Osteoblast (primary cell): ENCODE measurements at regions not wholly inside any gene's neighbourhood (a gene's known extent, or its start where the extent isn't known, plus 50 kb on each side); places are given as distances from the start of the nearest gene placed in this dataset.

ENCODE experiments used
- DNase-seq: peaks from one replicate; pipeline ENCODE4 v3.0.0; 2011; ENCODE audit warnings: low spot score, mixed read lengths; ENCODE audit not compliant: insufficient read length; ENCODE audit errors: missing footprints
- H2AFZ ChIP-seq: 2 replicates; pipeline ENCODE4 v1.6.0; 2011; ENCODE audit warnings: mild to moderate bottlenecking, low read length
- H3K27ac ChIP-seq: 2 replicates; pipeline ENCODE4 v1.5.1; 2011; ENCODE audit warnings: mild to moderate bottlenecking, low read depth, low read length, moderate library complexity
- H3K27me3 ChIP-seq: 2 replicates; pipeline ENCODE4 v1.6.0; 2012; ENCODE audit warnings: mild to moderate bottlenecking, control low read depth, inconsistent platforms, low read length, moderate library complexity; ENCODE audit not compliant: insufficient read depth
- H3K36me3 ChIP-seq: 2 replicates; pipeline ENCODE4 v1.5.1; 2011; ENCODE audit warnings: mild to moderate bottlenecking, low read length, control low read depth, moderate library complexity; ENCODE audit not compliant: insufficient read depth
- H3K4me1 ChIP-seq: 2 replicates; pipeline ENCODE4 v1.5.1; 2011; ENCODE audit warnings: mild to moderate bottlenecking, low read length, control low read depth, moderate library complexity; ENCODE audit not compliant: insufficient read depth
- H3K4me2 ChIP-seq: 2 replicates; pipeline ENCODE4 v1.6.0; 2011; ENCODE audit warnings: mild to moderate bottlenecking, low read length; ENCODE audit not compliant: insufficient read depth
- H3K4me3 ChIP-seq: fragments of 200-600 bp; sonication (generic); 3 replicates; pipeline ENCODE4 v1.5.1; 2012; ENCODE audit warnings: mild to moderate bottlenecking, low read length, inconsistent platforms; ENCODE audit not compliant: insufficient read depth
- H3K79me2 ChIP-seq: 2 replicates; pipeline ENCODE4 v1.6.0; 2012; ENCODE audit warnings: mild to moderate bottlenecking, low read length, control low read depth, inconsistent platforms; ENCODE audit not compliant: insufficient read depth
- H3K9me3 ChIP-seq: 2 replicates; pipeline ENCODE4 v1.5.1; 2011; ENCODE audit warnings: low read depth, low read length, control low read depth
- H4K20me1 ChIP-seq: 2 replicates; pipeline ENCODE4 v1.6.0; 2012; ENCODE audit warnings: mild to moderate bottlenecking, low read length, control low read depth; ENCODE audit not compliant: insufficient read depth
- CTCF ChIP-seq: IDR thresholded peaks from 2 replicates; pipeline ENCODE4 v1.5.1; 2011; ENCODE audit warnings: mild to moderate bottlenecking, low read depth, low read length, moderate library complexity; ENCODE audit errors: extremely low read depth

- H3K27ac ChIP-seq = no peak overlapping the region
- TF ChIP-seq CTCF = no peak
- H3K27me3 ChIP-seq = no peaks in the 10 kb centered on the region
- no peaks in the 10 kb centered on the region for H3K79me2 ChIP-seq
- DNase-seq = no peak
- no peaks in the 10 kb centered on the region for H3K9me3 ChIP-seq
- H3K4me1 ChIP-seq = no peaks in the 10 kb centered on the region
- no peak overlapping the region for H2AFZ ChIP-seq
- H3K4me2 ChIP-seq = no peak overlapping the region
- no peaks in the 10 kb centered on the region for H4K20me1 ChIP-seq
- no peak overlapping the region for H3K4me3 ChIP-seq
- no peaks in the 10 kb centered on the region for H3K36me3 ChIP-seq
Measured at GRCh38 chr2:160934991-160935390, 225.2 kb upstream of the TANK start.

DNA sequence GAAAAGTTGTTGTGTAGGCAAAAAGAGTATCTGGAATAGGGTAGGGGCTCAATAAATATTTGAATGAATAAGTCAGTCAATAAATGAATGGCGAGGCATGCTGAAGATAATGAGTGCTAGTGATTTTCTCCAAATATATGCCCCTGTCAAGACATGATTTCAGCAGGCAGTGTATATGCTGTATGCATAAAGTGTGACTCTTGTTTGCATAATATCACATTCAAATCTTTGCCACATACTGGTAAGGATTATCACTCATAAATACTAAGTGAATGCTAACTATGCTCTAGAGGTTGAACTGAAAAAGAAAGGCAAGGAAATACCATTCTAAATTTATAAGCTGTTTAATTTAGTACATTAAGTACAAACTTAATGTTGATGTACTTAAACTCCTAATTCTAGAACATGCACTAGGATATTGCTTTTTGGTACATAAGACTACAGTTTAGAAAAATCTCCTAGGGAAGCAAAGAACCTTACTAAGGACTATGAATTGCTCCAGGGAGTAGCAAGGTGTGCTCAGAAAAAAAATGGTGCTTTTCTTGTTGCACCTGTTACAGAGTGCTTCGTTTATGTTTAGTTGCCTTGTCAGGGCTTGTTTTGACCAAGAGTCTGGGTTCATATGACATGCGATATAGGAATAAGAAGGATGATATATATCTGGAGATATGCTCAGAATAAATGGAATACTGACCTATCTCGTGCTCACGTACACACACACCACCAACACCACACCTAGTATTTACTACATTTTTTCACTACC is 224.0 kb upstream of the TANK start:
- Histone ChIP-seq H3K9me3 (no peaks in the 10 kb centered on the region), H3K27ac (no peak overlapping the region), H3K4me1 (no peaks in the 10 kb centered on the region), H3K4me2 (no peak overlapping the region), H3K27me3 (no peaks in the 10 kb centered on the region), H3K36me3 (no peaks in the 10 kb centered on the region), H3K4me3 (no peak overlapping the region), H4K20me1 (no peaks in the 10 kb centered on the region), H2AFZ (no peak overlapping the region), H3K79me2 (no peaks in the 10 kb centered on the region)
- DNase-seq = peak; percentile 9
- TF ChIP-seq CTCF = no peak

DNA sequence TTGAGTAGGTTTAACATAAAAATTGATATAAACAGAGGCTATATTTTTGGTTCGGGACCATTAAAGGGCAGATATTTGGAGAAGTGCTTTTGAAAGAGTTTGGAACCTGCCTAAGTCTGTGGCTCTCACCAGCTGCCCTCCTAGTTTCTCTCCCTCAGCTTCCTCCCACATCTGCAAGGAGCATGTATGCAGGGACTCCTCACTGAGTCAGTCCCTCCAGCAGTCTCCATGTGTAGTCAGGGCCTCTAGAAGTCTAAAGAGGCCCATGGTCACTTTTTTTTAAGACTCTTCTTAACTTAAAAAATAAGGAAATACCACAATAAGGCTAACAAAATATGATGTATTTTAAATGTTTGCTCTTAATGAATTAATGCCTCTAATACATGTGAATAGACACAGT is 220.0 kb upstream of the TANK start:
- TF ChIP-seq CTCF = no peak
- no peaks in the 10 kb centered on the region for H4K20me1 ChIP-seq
- no peaks in the 10 kb centered on the region for H3K4me1 ChIP-seq
- no peaks in the 10 kb centered on the region for H3K36me3 ChIP-seq
- H3K27ac ChIP-seq = no peak overlapping the region
- H3K4me2 ChIP-seq = no peak overlapping the region
- H3K4me3 ChIP-seq = no peak overlapping the region
- no peaks in the 10 kb centered on the region for H3K27me3 ChIP-seq
- no peak overlapping the region for H2AFZ ChIP-seq
- no peaks in the 10 kb centered on the region for H3K79me2 ChIP-seq
- DNase-seq = peak; percentile 45
- no peaks in the 10 kb centered on the region for H3K9me3 ChIP-seq

- no peak overlapping the region for H3K27ac ChIP-seq
- peak overlapping the region; percentile 48 for H2AFZ ChIP-seq
- DNase-seq = no peak
Measured at GRCh38 chr2:160940699-160941098, 219.5 kb upstream of the TANK start.

More at GRCh38 chr2:160940699-160941098, 219.5 kb upstream of the TANK start:
- H4K20me1 ChIP-seq = no peaks in the 10 kb centered on the region
- no peak overlapping the region for H3K4me3 ChIP-seq
- H3K27me3 ChIP-seq = no peaks in the 10 kb centered on the region
- H3K4me2 ChIP-seq = no peak overlapping the region
- H3K36me3 ChIP-seq = no peaks in the 10 kb centered on the region
- H3K79me2 ChIP-seq = no peaks in the 10 kb centered on the region
- no peak for TF ChIP-seq CTCF
- no peaks in the 10 kb centered on the region for H3K4me1 ChIP-seq
- H3K9me3 ChIP-seq = no peaks in the 10 kb centered on the region
